22Rv1 (cell line): ENCODE measurements at regions not wholly inside any gene's neighbourhood (a gene's known extent, or its start where the extent isn't known, plus 50 kb on each side); places are given as distances from the start of the nearest gene placed in this dataset.

Experiments used
- CTCF ChIP-seq: fragments of 450-650 bp; IDR thresholded peaks from 2 replicates; pipeline ENCODE4 v1.5.1; 2017; ENCODE audit warnings: mild to moderate bottlenecking
- ZFX ChIP-seq: fragments of 450-650 bp; IDR thresholded peaks from 2 replicates; pipeline ENCODE4 v1.6.1; 2017; ENCODE audit warnings: antibody characterized with exemption, borderline replicate concordance

GRCh38 chr7:121755286-121755685 lies 117.7 kb upstream of the PTPRZ1 start:
- TF ChIP-seq CTCF (no peak), ZFX (no peak)
